Stimulated activated CD8-positive, alpha-beta memory T cell treated with anti-CD3 and anti-CD28 coated beads, Interleukin-7, amount 100 ng/mL, for 24 hours (primary cell): ENCODE measurements at regions not wholly inside any gene's neighbourhood (a gene's known extent, or its start where the extent isn't known, plus 50 kb on each side); places are given as distances from the start of the nearest gene placed in this dataset.
"Not testable (repeated sequence)": the region's sequence is repeated elsewhere in the genome, so short reads cannot be mapped to it uniquely, and the experiment has no call there.

Experiments used
- DNase-seq: peaks from one replicate; pipeline ENCODE4 v3.0.0-alpha.2; 2020; ENCODE audit warnings: low read depth

DNA sequence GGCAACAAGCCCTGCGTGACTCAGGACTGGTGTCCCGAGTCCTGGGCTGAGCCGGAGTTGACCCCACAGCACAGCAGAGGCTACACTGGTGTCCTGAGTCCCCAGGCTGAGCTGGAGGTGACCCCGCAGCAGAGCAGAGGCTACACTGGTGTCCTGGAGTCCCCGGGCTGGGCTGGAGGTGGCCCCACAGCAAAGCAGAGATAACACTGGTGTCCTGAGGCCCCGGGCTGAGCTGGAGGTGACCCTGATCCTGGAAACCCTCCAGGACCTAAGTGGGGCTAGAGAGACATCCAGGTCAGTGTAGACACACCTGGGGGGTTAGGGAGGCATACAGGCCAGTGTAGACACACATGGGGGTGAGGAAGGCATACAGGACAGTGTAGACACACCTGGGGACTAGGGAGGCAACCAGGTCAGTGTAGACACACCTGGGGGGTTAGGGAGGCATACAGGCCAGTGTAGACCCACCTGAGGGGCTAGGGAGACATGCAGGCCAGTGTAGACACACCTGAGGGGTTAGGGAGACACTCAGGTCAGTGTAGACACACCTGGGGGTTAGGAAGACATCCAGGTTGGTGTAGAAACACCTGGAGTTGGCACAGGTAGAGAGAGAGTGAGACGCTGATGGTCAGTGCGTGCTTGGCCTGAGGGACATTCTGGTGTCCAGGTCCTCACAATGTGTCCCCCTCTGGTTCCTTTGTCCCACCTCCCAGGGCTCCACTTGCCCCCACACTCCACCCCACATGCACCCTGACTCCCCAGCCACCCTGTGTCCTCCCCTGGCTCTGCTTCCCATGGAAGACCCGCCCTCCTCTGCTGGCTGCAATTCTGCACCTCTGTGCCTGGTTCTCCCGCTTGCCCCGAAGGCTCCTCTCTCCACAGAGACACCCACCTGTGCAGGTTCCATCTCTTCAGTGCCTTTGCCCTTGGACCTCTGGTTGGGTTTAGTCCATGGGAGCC, 321.6 kb upstream of the SFSWAP start:
- no peak for DNase-seq

DNA sequence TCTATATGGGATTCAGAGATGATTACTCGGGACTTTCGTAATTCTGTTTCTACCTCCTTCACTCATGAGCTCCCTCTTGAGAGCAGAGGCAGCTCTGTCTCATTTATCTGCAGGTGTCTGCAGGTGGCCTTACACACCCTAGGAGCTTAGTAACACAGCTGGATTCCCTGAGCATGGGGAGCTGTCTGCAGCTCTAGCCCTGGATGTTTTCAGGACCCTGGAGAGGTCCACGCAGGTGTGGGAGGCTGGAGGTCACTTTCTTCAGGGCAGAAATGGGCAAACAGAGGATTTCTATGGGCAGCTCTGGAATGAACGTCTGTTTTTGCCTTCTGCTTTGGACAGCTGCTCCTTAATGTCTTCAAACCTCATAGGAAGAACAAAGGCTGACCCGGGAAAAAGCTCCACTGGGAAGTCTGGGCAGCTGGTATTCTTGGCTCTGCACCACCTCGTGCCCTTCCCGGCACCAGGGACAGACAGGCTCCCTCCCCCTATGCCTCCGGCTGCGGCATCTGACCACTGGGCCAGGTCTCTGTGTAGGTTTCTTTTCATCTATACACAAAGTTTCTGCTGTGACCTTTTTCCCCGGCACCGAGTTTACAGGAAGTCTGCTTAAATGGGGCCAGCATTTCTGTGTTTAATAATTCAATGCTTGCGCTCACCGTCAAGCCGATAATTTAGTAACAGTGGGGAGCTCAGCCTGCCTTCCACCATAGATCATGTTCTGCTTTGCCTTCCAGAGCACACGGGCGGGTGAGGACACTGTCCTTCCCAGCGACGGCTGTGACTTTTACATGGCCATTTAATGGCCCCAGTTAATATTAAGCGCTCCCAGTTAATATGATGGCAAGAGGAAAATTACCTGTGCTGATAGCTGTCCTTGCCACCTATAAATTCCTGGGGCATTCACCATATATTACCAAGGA, 320.2 kb upstream of the SFSWAP start:
- DNase-seq, result no peak

DNA sequence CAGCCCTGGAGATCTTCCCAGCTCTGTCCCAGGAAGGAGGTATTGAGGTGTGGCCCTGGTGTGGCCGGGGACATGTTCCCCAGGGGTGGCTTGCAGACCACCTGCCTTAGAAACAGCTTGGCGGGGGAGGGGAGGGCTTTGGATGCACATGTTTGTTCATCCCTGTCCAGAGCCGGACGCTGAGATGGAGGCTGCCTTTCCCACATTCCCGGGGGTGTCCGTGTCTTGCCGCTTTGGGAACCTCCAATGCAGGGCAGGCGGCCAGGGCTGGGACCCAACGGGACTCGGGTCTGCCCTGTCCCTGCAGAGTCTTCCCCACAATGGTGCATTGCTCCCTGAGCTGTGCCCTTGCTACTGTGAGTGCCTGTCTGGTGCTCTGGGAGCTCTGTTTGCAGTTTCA, 319.5 kb upstream of the SFSWAP start:
- no peak for DNase-seq

DNA sequence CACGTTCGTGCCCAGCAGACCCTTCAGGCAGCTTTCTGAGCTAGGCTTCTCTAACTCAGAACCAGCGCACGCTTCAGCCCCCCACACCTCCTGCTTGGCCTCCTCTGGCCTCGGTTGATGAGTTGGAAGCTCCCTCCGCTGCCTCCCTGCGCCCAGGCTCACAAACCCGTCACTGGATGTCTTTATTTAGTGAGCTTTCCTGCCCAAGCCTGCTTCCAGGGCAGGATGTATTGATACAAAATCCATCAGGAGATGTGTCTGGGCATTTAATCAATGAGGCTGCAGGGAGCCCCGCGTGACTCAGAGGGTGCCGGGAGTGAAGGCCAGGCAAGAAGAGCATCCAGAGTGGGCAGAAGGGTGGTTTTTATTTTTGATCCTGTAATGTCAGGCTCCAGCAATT, 316.1 kb upstream of the SFSWAP start:
- not testable (repeated sequence) for DNase-seq

GRCh38 chr12:131395209-131395684, 315.6 kb upstream of the SFSWAP start:
- DNase-seq, result not testable (repeated sequence)

- DNase-seq, result no peak
Observed at GRCh38 chr12:131395971-131396573, 314.8 kb upstream of the SFSWAP start.

DNA sequence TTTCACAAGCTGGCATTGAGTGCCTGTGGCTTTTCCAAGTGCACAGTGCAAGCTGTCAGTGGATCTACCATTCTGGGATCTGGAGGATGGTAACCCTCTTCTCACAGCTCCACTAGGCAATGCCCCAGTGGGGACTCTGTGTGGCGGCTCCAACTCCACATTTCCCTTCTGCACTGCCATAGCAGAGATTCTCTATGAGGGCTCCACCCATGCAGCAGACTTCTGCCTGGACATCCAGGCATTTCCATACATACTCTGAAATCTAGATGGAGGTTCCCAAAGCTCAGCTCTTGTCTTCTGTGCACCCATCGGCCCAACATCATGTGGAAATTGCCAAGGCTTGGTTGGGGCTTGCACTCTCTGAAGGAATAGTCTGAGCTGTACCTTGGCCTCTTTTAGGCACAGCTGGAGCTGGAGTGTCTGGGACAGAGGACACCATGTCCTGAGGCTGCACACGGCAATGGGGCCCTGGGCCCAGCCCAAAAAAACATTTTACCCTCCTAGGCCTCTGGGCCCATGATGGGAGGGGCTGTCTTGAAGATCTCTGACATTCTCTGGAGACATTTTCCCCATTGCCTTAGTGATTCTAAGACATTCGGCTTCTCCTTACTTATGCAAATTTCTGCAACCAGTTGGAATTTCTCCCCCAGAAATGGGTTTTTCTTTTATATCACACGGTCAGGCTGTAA, 313.3 kb upstream of the SFSWAP start:
- no peak for DNase-seq

DNA sequence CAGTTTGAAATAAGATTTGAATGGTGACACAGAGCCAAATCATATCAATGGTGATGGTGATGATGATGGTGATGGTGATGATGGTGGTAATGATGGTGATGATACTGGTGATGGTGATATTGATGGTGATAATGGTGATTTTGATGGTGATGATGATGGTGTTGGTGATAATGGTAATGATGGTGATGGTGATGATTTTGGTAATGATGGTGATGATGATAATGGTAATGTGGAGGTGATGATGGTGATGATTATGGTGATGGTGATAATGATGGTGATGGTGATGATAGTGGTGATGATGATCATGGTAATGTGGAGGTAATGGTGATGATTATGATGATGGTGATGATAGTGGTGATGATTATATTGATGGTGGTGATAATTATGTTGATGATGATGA, 311.9 kb upstream of the SFSWAP start:
- DNase-seq, result no peak

DNA sequence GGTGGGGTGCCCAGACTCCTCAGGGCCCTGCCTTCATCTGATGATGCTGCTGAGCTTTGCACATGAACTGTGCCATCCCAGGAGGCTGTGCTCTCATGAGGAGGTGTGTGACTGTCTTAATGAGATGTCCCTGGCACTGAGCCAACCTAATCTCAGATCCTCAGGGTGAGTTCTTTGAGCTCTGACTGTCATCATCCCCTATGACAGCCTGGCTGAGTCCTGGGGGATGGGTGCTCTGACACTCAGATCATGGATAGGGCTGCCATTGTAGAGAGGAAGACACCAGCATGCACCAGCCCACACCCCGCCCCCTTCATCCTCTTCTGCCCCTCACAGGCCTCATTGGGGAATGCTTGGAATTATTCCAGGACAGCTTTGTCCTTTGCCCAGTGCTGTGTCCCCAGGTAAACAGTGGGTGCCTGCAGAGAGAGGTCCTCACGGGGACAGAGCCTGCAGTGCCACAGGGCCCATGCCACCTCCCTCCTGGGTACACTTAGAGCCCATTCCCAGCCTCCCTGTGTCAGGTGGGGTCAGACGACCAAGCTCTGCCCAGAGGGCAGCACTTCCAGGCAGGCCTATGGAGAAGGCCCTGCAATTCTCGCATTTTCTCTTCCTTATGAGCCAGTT, 310.1 kb upstream of the SFSWAP start:
- DNase-seq, result not testable (repeated sequence)

DNA sequence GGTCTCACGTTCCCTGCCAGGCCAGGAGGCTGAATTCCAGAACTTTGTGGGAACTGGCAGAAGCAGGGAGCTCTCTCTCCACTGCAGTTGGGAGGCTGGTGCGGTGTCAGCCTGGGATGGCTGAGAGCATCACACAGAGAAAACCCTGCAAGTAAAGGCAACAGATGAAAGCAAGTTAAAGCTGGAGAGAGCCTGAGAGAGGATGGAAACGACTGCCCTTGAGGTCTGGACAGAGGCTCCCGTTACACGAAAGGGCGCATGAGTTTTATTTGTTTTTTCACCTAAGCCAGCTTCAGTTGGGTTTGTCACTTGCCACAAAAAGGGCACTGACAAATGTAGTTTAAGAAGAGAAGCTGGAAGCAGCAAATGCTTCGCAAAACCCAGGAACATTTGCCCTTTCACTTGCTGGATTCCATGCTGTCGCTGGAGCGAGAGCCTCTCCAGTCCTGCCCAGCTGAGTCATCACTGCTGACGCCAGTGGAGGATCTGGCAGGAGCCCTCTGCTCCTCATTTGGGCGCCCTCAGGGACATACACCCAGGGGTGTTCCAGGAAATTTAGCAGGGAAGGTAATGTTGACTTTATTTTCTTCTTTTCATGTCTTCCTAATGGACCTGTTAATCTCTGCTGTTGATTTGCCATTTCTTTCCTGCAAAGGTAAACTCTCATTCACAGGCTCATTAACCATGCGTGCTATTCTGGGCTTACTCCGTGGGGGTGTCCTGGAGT, 308.8 kb upstream of the SFSWAP start:
- DNase-seq, result not testable (repeated sequence)

DNA sequence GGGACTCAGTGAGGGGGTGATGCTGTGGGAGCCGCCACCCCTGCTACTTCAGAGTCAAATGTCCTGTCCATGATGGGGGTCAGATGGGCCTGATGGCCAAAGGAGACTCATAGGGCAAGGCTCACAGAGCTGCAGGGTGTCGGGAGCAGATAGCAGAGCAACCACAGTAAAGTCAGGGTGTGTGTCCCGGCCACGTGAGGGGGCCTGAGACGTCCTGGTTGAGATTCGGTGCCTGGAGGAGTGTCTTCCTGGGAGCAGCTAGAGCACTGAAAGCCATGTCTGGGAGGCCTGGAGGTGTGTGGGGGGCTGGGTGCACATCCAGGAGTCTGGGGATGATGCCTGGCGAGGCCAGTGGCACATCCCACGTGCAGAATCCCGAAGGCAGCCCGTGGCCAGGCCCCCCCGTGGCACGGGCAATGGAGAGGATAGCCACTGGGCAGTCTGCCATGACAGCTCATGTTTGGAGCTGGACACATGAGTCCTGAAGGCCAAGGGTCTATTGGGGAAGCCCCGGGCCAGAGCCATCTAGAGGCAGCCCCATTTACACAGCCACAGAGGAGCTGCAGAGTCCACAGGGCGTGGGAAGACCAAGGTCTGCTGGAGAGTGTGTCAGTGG, 308.0 kb upstream of the SFSWAP start:
- DNase-seq, result no peak

DNA sequence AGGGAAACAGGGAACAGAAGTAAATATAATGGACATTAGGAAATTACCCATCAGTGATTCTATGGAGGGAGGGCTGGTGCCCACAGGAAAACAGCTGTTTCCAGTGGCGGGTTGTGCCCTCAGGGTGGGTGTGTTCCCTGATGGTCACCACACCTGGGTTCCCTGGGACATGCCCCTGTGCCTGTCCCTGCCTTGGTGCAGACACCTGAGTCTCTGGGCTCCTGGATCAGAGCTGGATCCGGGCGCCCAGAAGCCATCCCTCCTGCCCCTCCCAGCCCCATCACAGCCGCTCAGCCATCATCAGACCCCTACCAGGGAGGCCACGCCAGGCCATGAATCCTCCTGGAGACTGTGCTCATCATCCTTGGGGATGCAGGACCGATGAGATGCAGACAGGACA, 307.2 kb upstream of the SFSWAP start:
- no peak for DNase-seq

DNA sequence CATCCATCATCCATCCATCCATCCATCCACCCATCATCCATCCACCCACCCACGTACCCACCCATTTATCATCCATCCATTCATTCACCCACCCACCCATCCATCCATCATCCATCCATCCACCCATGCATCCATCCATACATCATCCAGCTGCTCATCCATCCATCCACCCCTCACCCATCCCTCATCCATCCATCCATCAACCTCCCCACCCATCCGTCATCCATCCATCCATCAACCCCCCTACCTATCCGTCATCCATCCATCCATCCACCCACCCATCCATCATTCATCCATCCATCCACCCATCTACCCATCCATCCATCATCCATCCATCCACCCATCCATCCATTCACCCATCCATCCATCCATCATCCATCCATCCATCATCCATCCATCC, 306.2 kb upstream of the SFSWAP start:
- no peak for DNase-seq

- no peak for DNase-seq
Observed at GRCh38 chr12:131407221-131408035, 303.5 kb upstream of the SFSWAP start.

DNA sequence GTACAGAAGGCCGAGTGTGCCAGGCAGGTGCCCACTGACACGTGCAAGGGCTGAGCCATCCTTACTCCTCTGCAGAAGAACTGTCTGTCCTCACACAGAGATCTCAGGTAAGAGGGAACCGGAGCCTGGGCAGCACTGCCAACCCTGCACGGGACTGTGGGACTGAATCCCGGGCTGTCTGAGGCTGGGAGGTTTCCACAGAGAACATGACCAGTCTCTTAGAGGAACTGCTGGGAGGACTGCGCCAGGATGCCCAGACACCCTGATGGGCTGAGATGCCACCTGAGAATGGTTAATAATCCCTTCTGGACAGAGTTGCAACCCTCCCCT, 302.9 kb upstream of the SFSWAP start:
- no peak for DNase-seq

DNA sequence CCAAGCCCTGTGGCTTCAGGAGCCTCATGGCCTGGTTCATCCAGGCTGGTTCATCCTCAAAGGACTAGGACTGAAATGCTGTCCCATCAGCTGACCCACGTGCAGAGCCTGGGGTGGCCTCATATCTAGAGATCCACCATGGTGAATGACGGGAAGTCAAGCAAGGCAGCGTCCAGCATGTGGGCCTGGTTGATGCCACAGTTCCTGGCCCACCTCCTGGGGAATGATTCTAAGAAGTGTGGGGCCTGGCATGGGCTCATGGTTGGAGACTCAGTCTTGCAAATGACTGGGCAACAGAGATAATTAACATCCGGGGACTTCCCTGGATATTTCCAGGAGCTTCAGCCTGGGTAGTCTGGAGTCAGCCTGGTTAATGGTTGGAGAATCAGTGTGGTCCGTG, 302.4 kb upstream of the SFSWAP start:
- DNase-seq, result no peak

- no peak for DNase-seq
Observed at GRCh38 chr12:131409211-131409610, 301.7 kb upstream of the SFSWAP start.

DNA sequence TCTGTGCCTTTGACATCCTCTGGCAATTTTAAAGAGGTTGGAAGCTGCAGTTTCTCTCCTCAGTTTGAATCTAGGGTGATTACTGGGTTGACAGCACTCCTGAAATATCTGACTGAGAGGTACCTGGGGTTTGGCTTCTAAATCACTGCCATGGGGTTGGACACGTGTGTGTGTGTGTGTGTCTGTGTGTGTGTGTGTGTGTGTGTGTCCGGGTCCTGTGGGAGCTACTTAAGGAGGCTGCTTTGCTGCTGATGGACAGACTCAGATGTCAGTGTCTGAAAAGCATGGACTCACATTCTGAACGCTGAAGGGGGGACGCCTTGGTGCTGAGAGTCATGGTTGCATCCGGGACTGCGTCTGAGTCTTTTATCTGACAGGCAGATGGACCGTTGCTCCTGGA, 299.1 kb upstream of the SFSWAP start:
- not testable (repeated sequence) for DNase-seq

DNA sequence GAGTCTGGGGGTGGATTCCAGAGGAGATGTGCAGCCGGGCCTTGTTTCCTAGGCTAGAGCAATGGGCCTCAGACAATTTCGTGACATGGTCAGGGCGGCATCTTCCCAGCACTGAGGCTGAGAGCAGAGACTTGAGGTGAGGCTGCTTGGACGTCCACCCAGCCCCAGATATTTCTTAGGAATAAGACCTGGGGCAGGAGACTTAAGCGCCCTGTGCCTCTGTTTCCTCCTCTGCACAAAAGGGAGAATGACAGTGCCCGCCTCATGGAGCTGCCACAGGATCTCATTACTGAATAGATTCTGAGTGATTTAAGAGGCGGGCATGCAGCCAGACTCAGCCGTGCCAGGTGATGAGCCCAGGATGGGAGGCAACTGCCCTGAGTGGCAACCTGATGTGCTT, 297.9 kb upstream of the SFSWAP start:
- DNase-seq, result no peak
